Spleen (tissue), 11 donors: ENCODE measurements at regions not wholly inside any gene's neighbourhood (a gene's known extent, or its start where the extent isn't known, plus 50 kb on each side); places are given as distances from the start of the nearest gene placed in this dataset.
A peak's percentile ranks its signal among the peaks of the same experiment; 100 is the strongest.

Experiments used
- DNase-seq: peaks from one replicate; pipeline ENCODE4 v3.0.0-alpha.2; 2020
- H3K27ac ChIP-seq, 8 donors: fragments of 200-600 bp; sonication (generic) in 7 of 8; 1 replicate in 4 of 8; 2 replicates in 4 of 8; pipeline versions ENCODE4 v1.5.0 to v1.8.0; 2016 to 2021; ENCODE audit warnings: inconsistent platforms in 4 of 8, mild to moderate bottlenecking in 4 of 8, moderate library complexity in 1 of 8
- H3K27me3 ChIP-seq, 7 donors: fragments of 200-600 bp; sonication (generic) in 6 of 7; replicated peaks in 1 of 7; 1 replicate in 4 of 7; 2 replicates in 3 of 7; pipeline versions ENCODE4 v1.5.0 to v1.8.0; 2016 to 2021; ENCODE audit warnings: inconsistent platforms in 3 of 7, mild to moderate bottlenecking in 1 of 7
- H3K36me3 ChIP-seq, 6 donors: fragments of 200-600 bp; sonication (generic) in 5 of 6; 1 replicate in 4 of 6; 2 replicates in 2 of 6; pipeline versions ENCODE4 v1.5.0 to v1.8.0; 2016 to 2021; ENCODE audit warnings: inconsistent platforms in 2 of 6
- H3K4me1 ChIP-seq, 6 donors: fragments of 200-600 bp; sonication (generic) in 5 of 6; 1 replicate in 3 of 6; 2 replicates in 3 of 6; pipeline versions ENCODE4 v1.5.0 to v1.8.0; 2016 to 2021; ENCODE audit warnings: inconsistent platforms in 3 of 6
- H3K4me3 ChIP-seq, 8 donors: fragments of 200-600 bp; sonication (generic) in 7 of 8; 1 replicate in 4 of 8; 2 replicates in 4 of 8; pipeline versions ENCODE4 v1.5.0 to v1.8.0; 2016 to 2021; ENCODE audit warnings: inconsistent platforms in 4 of 8, mild to moderate bottlenecking in 4 of 8, moderate library complexity in 2 of 8
- H3K9me3 ChIP-seq, 8 donors: fragments of 200-600 bp; sonication (generic) in 7 of 8; 1 replicate in 4 of 8; 2 replicates in 4 of 8; pipeline versions ENCODE4 v1.5.0 to v1.8.0; 2016 to 2021; ENCODE audit warnings: inconsistent platforms in 4 of 8
- POLR2A ChIP-seq, 3 donors: fragments of 450-650 bp; IDR thresholded peaks; one replicate each; pipeline ENCODE4 v1.5.1; 2017; ENCODE audit warnings: antibody characterized with exemption in 3 of 3, mild to moderate bottlenecking in 1 of 3
- POLR2AphosphoS5 ChIP-seq, 3 donors: sonication (generic); formaldehyde crosslinking; IDR thresholded peaks; one replicate each; pipeline ENCODE4 v1.5.1; 2017; ENCODE audit warnings: antibody characterized with exemption in 3 of 3
- WGBS, 5 donors: extraction: QIAGEN DNeasy Blood & Tissue Kit in 3 of 5; methylation state at CpG; one replicate each; pipeline versions ENCODE4 v1.1.5 to v1.1.7; 2013 to 2018; 5-methylcytosine and 5-hydroxymethylcytosine counted together
- intact Hi-C: fragments of 100-400 bp; cut with DNase I; formaldehyde crosslinking; loops from one replicate; pipeline ENCODE4 v1.15.0; 2023; ENCODE audit warnings: low total_unique reads
- TF ChIP-seq, protein P1 (sequence below), 11 experiments: fragments of 200-600 bp in 7 of 11; fragments of 450-650 bp in 4 of 11; sonication (generic) in 4 of 11; IDR thresholded peaks in 8 of 11; conservative IDR thresholded peaks in 3 of 11; 1 replicate in 7 of 11; 2 replicates in 4 of 11; pipeline versions ENCODE4 v1.4.0 to v1.8.0; 2016 to 2021; ENCODE audit warnings: antibody characterized with exemption in 11 of 11, inconsistent platforms in 4 of 11, mild to moderate bottlenecking in 1 of 11
- donor health status: healthy with polysubstance abuse.
- donor health status: DM: no; HTN: no; CAD: no; lungs with moderate emphysema.
- donor health status: DM: no; HTN: no; CAD: no.
- donor health status: Bipolar disorder and iron deficiency.
- donor health status: healthy.
- donor health status: DM: no; HTN: no; CAD: no.
- donor health status: DM: yes; HTN: yes; CAD: no.

DNA sequence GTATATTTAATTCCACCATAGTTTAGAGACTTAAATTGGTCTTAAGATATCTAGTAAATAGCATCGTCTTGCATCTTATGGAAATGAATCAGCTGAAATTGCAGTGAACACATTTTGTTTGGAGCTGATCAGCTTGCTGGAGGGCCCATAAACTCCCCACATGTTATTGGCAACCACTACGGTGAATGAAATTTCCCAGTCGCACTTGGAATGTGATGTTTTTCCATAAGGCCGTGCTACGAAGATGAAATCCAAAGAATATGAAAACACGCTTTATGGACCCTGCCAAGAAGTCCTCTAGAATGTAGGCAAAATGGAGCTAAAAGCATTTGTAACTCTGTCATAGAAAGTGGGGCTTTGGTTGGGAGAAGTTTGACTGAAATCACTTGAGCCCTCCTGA lies 572.1 kb downstream of the ACTL7B start:
- Histone ChIP-seq H3K4me3 (no peak overlapping the region), H3K27ac (no peak overlapping the region), H3K9me3 (no peaks in the 10 kb centered on the region), H3K36me3 (no peaks in the 10 kb centered on the region), H3K4me1 (no peaks in the 10 kb centered on the region), H3K27me3 (no peaks in the 10 kb centered on the region)
- no peak for DNase-seq
- WGBS, 5 donors, result 85 to 95% (median 95%) methylated on average over 6 of the region's 6 CpGs
- intact Hi-C loops, result no loop called here
- TF ChIP-seq, protein P1, sequence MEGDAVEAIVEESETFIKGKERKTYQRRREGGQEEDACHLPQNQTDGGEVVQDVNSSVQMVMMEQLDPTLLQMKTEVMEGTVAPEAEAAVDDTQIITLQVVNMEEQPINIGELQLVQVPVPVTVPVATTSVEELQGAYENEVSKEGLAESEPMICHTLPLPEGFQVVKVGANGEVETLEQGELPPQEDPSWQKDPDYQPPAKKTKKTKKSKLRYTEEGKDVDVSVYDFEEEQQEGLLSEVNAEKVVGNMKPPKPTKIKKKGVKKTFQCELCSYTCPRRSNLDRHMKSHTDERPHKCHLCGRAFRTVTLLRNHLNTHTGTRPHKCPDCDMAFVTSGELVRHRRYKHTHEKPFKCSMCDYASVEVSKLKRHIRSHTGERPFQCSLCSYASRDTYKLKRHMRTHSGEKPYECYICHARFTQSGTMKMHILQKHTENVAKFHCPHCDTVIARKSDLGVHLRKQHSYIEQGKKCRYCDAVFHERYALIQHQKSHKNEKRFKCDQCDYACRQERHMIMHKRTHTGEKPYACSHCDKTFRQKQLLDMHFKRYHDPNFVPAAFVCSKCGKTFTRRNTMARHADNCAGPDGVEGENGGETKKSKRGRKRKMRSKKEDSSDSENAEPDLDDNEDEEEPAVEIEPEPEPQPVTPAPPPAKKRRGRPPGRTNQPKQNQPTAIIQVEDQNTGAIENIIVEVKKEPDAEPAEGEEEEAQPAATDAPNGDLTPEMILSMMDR (IDR thresholded peaks at IDR 0.05 in 8 of 11, conservative IDR thresholded peaks at IDR 0.05 in 3 of 11), result no peak
- TF ChIP-seq POLR2A (IDR thresholded peaks at IDR 0.05) (no peak), POLR2AphosphoS5 (IDR thresholded peaks at IDR 0.05) (no peak)

DNA sequence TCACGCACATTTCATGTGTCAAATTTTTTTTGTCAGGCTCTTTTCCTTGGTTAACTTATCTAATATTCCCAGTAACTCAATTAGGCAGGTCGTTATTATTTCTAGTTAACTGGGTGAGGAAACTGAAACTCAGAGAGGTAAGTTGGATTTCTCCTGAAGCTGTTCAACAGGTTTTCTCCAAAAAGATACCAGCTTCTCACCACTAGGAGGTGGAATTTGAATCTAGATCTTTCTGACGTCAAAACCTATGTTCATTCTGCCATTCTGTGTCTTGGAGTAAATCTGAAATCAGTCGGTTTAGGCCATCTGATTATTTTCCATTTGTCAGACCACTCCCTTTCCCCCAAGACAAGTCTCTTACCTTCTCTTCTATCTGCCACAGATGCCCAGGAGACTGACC lies 572.9 kb downstream of the ACTL7B start:
- Histone ChIP-seq H3K36me3 (no peaks in the 10 kb centered on the region), H3K4me3 (no peak overlapping the region), H3K27ac (no peak overlapping the region), H3K4me1 (no peaks in the 10 kb centered on the region), H3K27me3 (no peaks in the 10 kb centered on the region), H3K9me3 (no peaks in the 10 kb centered on the region)
- 66 to 81% (median 71%) methylated on average over 4 of the region's 4 CpGs for WGBS, 5 donors
- DNase-seq, result no peak
- no peak for TF ChIP-seq POLR2A (IDR thresholded peaks at IDR 0.05)
- TF ChIP-seq, protein P1 (IDR thresholded peaks at IDR 0.05 in 8 of 11, conservative IDR thresholded peaks at IDR 0.05 in 3 of 11), result peak in 6 of 11 experiments; percentile 7 to 42 (median 28)
- intact Hi-C loops, result no loop called here

DNA sequence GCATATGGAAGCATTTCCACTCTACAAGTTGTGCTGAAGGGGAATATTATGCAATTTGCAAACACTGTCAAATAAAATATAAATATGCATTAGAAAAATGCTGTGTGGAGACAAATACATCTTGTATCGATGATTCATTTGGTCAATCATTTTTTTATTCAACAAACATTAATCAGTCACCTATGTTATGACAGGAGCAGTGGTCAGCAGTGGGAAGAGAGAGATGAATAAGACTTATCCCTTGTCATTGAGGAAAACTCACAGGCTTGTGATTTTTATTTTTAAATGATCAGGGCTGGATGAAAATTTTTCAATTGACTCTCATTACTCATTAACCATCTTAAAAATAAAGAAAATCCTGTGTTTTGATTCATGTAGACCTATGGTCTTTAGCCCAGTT lies 574.1 kb downstream of the ACTL7B start:
- intact Hi-C loops, result no loop called here

DNA sequence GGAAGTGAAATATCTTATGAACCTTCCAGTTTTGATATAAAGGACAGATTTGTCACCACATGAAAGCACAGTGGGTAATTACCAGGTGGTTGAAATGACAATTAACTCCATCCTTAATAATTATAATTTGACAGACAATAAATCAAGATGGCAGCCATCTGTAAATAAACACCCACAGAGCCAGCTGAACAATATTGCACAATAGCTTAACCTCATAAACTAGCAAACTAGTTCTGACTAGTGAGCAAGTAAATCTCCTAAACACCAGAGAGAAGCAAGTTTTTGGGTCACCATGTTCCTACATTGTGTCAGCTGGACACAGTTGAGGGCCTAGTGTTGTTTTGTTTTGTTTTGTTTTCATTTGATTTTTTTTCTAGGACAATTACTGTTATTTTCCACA lies 577.4 kb downstream of the ACTL7B start:
- no peak for DNase-seq
- Histone ChIP-seq H3K27ac (no peak overlapping the region), H3K4me3 (no peak overlapping the region), H3K4me1 (no peaks in the 10 kb centered on the region), H3K27me3 (no peaks in the 10 kb centered on the region), H3K36me3 (no peaks in the 10 kb centered on the region), H3K9me3 (no peaks in the 10 kb centered on the region)
- intact Hi-C loops, result loop anchor here (10.0 kb wide), 1 partner anchor 794 kb away; the partner anchor contains the start of gene KLF4
- TF ChIP-seq, protein P1 (IDR thresholded peaks at IDR 0.05 in 8 of 11, conservative IDR thresholded peaks at IDR 0.05 in 3 of 11), result no peak
- no peak for TF ChIP-seq POLR2AphosphoS5 (IDR thresholded peaks at IDR 0.05)

More for the DNA sequence above, 574.1 kb downstream of the ACTL7B start:
- no peak overlapping the region for H3K4me3 ChIP-seq
- no peaks in the 10 kb centered on the region for H3K27me3 ChIP-seq
- H3K36me3 ChIP-seq, result no peaks in the 10 kb centered on the region
- no peak for DNase-seq
- no peak overlapping the region for H3K27ac ChIP-seq
- no peaks in the 10 kb centered on the region for H3K4me1 ChIP-seq
- TF ChIP-seq, protein P1 (IDR thresholded peaks at IDR 0.05 in 8 of 11, conservative IDR thresholded peaks at IDR 0.05 in 3 of 11), result no peak
- no peaks in the 10 kb centered on the region for H3K9me3 ChIP-seq
- 79 to 90% (median 83%) methylated on average over 1 of the region's 1 CpG for WGBS, 5 donors
